CD4-positive, alpha-beta T cell treated with Interferon gamma for 1 hour (primary cell): ENCODE measurements at regions not wholly inside any gene's neighbourhood (a gene's known extent, or its start where the extent isn't known, plus 50 kb on each side); places are given as distances from the start of the nearest gene placed in this dataset.
"Not testable (repeated sequence)": the region's sequence is repeated elsewhere in the genome, so short reads cannot be mapped to it uniquely, and the experiment has no call there.

ENCODE experiments used
- DNase-seq: peaks from one replicate; pipeline ENCODE4 v3.0.0-alpha.2; 2020

DNA sequence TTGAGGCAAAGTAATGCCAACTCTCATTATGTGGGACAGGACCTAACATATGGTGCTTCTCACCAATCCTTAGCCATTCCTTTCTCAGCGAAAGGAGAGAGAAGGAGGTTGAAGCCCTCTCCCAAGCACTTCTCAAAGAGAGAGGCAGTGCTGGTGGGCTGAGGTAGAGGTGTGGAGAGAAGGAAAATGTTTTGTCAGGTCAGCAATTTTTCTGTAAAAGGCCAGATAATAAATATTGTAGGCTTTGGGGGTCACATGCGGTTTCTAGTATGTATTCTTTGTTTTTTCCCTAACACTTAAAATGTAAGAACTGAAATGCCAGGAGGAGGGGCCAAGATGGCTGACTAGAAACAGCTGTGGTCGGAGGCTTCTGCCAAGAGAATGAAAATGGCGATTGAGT, 225.0 kb upstream of the NPY start:
- no peak for DNase-seq

DNA sequence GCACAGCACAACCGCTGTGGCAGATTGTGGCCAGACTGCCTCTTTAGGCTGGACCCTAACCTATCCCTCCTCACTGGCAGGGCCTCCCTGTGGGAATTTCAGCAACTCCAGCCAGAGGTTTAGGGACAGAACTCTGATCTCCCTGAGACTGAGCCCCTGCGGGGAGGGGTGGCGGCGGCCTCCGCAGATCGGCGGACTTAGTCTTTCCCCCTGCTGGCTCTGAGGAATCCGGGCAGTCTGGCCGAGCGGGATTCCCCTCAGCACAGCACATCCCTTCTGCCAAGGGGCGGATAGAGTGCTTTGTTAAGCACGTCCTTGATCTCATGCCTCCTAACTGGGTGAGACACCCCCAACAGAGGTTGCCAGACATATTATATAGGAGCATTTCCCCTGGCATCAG, 224.2 kb upstream of the NPY start:
- no peak for DNase-seq

DNA sequence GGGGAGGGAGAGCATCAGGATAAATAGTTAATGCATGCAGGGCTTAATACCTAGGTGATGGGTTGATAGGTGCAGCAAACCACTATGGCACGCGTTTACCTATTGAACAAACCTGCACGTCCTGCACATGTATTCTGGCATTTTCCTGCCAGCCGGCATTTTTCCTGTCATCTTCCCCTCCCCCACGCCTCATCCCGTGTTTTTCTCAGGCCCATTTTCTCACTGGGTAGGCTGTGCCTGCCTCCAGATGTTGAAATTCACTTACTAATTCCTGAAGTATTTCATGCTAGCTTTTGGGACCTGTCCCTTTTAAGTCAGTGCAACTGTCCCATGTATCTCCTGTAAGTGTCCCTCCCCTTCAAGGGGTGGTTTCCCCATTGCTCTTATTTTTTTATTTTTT, 220.3 kb upstream of the NPY start:
- no peak for DNase-seq

DNA sequence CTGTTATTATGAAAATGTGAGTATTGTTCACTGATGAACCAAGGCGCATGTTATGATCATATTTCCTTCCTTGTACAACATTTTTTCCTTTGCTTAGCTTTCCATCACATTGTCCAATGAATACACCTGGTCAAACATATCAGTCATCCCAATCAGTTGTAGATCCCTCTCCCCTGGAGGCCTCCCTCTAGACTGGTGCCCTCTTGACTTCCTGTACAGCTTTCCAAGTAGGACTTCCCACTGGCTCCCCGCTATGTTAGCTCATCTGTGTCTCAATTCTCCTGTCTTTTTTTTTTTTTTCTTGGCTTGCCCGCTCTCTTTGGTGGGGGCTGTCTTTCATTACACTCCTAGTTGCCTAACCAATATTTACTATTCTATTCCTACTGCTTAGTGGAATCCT, 214.2 kb upstream of the NPY start:
- no peak for DNase-seq

DNA sequence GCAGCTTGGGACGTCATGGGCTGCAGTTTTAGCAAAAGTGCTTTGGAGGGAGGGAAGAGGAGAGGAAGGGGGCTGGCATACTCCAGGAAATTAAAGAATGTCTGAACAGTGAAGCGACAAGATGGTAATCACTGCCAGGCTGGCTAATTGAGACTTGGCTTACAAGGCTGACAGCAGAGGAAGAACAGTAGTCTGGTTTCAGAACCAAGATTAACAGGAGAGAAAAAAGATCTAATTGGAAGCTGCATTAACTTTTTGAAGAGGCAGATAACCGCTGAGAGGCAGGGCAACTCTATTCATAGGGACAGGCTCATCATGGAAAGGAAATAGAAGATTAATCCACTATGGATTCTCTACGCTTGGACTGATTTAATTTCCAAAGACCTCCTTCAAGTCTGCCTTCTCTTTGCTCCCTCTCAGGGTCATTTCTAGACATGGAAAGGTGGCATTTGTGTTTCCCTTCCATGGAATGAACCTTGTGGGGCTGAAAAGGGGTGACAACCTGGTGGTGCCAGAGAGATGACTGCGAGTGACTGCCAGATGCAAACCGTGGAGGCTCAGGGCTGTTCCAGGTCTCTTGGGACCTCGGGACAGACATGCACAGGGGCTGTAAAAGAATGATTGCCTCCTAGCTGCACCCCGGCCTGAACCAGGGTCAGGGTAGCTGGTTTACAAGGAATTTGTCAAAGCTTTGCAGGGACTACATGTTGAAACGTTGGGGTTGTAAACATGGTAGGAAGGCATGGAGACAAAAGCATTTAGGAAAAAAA, 210.2 kb upstream of the NPY start:
- no peak for DNase-seq

DNA sequence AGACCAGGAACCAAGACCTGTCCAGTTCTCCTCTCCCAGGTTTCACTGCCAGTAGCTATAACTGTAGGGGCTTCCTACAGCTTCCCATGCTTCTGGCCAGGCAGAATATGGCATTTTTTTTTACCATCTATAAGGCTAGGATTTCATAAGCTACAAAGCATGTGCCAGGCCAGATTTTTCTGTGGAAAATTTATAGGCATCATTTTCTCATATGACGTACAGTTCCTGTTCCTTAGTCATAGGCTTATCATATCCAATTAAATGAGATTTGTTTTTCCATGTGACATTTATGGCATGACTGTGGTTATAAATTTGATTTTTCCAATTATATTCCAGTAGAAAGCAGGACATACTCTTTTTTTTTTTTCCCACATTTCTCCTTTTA, 208.6 kb upstream of the NPY start:
- no peak for DNase-seq

DNA sequence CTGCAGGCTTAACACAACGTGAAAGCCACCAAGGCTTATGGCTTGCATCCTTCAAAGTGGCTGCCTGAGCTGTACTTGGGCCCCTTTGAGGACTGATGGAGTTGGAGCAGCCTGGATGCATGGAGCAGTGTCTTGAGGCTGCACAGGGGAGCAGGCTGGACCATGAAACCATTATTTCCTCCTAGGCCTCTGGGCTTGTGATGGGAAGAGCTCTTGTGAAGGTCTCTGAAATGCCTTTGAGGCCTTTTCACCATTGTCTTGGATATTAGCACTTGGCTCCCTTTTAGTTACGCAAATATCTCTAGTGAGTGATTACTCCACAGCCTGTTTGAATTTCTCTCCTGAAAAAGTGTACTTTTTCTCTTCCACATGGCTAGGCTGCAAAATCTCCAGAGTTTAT, 201.2 kb upstream of the NPY start:
- DNase-seq, result no peak

DNA sequence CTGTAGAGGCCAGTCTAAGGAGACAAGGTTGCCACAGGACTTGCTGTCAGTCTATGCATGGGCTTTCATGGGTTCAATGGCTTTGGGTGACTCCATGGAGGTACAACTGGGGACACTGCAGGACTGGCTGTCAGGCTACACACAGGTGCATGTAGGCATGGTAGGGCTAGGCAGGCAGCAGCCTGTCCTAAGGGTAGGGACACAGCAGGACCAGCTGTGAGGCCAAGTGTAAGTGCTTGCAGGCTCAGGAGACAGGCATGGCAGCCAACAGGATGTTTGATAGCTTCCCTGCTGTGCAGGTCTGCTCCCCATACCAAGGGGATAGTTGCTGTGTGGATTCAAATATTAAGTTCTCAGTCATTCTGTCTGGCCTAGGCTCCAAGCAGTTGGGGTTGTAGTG, 181.0 kb upstream of the NPY start:
- no peak for DNase-seq

DNA sequence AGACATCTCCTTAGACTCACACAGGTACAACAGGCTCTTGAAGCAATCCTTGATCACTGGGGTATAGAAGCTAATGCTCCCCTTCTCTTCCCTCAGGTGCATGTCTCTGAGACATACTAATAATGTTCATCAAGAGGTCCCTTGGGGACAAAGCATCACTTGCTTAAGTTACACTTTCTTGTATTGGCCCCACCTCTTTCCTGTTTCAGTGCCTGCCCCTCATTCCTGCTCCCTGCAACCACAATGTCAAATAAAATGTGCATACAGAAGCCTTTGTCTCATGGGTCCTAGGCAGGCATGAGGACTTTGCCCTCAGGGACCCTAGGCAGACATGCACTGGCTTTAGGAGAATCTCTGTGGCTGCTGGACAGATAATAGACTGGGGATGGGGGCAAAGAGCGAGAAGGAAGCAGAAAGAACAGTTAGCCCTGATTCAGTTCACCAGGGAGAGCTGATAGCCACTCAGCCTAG, 175.0 kb upstream of the NPY start:
- no peak for DNase-seq

DNA sequence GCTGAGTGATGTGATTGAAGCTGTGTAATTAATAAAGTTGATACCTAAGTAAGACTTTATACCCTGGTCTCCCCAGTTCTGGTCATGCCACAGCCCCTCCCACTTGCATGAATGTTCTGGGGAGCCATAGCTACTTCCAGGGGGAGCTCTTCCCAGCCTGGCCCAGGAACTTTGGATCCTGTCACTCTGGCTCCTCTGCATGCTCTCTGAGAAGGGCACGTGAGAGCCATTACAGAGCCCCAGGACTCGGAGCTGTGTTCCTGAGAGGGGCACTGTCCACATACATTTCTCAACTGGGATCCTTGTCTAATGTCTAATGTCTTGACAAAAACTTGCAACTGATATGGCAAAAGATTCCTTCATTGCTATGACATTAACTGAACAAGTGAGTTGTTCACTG, 173.9 kb upstream of the NPY start:
- DNase-seq, result no peak

DNA sequence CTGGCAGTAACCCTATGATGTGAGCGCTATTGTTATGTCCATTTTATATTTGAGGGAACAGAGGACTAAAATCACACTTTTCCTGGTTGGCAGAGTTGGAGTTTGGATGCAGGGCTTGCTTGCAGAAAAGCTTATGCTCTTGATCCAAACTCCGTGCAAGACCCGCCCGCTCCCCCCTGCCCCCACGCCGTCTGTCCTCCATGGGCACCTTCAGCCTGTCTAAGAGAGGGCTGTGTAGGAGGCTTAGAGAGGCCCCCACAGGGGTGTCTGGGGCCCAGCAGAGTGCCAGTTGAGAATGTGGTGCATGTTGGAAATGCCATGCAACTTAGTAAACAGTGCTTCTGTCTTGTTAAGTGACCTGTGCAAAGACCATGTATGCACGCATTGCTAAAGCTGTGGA, 170.5 kb upstream of the NPY start:
- no peak for DNase-seq

DNA sequence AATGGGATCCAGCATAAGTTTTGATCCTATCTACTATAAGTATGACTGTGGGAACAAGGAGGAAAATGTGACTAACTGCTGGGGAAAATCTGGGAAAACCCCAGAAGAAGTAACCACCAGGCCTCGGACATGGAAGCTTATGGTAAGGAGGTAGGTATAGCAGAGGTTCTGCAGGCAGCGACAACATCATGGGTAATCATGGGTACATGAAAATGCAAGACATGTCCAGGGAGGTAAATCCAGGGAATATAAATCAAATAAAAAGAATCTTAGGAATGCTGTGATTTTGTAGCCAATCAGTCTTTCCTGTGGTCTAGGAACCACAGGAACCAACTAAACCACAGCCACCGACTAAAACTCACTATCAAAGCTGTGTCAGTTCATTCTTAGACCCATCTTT, 168.3 kb upstream of the NPY start:
- no peak for DNase-seq

DNA sequence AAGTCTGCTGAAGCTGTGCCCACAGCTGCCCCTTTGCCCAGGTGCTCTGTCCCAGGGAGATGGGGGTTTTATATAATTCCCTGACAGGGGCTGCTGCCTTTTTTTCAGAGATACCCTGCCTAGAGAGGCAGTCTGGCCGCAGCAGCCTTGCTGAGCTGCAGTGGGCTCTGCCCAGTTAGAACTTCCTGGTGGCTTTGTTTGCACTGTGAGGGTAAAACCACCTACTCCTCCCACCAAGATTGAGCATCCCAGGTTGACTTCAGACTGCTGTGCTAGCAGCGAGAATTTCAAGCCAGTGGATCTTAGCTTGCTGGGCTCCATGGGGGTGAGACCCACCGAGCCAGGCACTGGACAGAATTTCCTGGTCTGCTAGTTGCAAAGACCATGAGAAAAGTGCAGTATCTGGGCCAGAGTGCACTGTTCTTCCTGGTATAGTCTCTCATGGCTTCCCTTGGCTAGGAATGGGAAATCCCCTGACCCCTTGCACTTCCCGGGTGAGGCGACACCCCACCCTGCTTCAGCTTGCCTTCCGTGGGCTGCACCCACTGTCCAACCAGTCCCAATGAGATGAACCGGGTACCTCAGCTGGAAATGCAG, 166.0 kb upstream of the NPY start:
- DNase-seq, result not testable (repeated sequence)

DNA sequence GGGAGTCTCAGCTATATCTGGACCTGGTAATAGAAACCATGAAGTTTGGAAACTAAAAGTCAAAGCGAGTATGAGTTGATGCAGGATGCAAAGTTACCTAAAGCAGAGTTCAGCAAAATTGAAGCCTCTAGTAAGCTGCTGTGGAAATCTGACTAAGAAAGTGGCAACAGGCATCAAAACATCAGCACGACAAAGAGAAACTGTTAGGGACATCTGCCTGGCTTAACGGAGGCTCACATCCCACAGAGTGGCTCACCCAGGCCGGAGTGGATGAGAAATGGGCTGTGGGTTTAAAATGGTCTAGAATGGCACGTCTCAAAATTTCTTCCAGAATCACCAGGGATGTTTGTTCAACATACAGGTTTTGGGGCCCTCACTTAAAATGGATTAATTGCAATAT, 164.1 kb upstream of the NPY start:
- no peak for DNase-seq

DNA sequence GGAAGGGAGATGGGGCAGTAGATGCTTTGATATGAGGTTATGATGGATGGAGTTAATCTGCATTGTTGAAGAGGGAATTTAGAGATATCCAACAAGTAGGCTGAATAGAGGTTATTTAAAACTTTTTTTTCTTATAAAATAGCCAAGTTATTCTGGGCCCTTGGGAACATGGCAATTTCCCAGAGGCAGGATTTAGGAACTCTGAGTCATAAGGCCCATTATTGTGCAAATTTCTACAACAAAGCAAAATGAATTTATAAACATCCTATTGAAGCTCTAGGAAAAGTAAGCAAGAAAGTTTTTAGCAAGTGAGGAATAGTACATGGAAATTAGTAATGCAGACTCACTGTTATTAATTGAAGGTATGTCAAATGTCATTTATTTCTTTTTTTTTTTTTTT, 160.9 kb upstream of the NPY start:
- DNase-seq, result no peak

DNA sequence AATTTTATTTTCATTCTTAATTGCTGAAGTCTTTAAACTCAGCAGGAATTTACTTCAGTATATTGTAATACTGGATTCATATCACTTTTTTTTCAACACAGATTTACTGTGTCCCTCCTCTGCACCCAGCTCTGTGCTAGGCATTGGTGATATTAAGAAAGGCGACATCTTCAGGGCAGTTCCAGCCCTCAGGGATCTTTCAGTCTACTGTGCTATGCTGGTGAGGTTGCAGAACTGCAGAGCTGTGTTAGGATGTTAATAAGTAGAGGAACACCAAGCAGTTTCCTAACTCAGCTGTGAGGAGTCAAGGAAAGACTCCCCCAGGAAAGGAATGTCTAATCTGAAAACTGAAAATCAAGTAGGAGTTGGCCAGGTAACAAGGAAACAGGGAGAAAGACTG, 158.2 kb upstream of the NPY start:
- no peak for DNase-seq

DNA sequence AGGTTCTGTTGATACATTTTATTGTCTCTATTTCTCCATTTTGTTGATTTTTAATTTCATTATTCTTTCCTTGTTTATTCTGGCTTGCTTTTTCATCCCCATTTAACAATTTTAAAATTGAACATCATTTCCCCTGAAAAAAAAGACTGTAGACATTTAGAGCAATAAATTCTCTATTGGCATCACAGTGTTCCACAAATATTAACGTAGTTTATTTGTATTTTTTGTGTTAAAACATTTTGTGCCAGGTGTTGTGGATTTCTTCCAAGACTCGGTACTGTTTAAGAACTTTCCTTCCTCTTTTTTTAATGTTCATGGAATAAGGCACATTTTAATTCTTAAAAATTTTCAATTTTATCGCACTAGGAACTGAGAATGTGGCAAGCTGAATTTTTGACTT, 156.1 kb upstream of the NPY start:
- no peak for DNase-seq

DNA sequence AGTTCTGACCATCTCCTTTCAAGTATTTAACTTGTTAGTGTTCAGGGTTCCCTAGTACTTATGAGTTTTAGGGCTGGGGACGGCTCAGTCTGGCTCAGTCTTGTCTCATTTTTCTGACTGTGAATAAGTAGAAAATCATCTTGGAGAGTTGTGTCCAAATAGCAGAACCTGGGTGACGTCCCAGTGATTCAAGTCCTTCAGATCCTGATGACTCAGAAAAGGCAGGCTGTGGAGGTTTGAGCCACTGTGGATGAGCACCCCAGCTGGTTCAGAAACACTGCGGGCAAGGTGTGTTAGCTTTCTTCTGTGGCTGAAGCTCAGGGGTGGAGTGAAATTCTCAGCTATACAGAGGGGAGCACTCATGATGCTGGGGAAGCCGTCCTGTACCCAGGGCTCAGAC, 154.4 kb upstream of the NPY start:
- DNase-seq, result no peak

DNA sequence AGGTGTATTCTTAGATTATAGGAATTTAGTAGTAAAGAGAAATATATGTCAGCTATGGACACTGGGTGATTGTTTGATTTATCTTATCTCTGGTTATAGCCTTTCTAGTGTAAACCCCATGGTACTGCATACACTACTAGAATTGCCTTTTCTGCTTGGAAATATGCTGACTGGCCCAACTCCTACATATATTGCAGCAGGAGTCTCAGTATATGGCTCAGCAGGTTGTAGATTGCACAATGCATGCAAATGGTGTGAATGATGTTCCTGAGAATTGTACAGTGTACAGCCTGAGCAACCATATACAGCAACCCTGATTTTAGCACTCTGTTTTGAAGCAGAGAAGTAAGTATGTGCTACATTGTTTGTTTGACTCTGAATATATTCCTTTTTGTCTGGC, 153.4 kb upstream of the NPY start:
- no peak for DNase-seq

DNA sequence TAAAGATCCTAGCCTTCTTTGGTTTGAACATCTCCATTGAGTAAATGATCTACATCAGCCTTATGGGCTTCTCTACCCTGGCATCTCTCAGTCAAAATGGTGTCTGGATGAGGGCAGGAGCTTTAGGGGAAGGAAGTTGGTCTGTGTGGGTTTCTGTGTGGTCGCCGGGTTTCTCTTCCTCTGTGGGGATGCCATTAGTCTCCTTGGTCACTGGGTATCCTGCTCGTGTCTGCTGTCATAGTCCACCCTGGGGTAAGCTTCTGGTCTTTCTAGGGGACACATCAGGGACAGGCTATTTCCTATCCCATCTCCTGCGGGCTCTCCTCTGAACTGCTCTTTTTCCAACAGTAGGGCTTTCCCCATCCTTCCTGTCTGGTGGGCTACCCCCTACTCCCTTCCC, 150.3 kb upstream of the NPY start:
- no peak for DNase-seq

DNA sequence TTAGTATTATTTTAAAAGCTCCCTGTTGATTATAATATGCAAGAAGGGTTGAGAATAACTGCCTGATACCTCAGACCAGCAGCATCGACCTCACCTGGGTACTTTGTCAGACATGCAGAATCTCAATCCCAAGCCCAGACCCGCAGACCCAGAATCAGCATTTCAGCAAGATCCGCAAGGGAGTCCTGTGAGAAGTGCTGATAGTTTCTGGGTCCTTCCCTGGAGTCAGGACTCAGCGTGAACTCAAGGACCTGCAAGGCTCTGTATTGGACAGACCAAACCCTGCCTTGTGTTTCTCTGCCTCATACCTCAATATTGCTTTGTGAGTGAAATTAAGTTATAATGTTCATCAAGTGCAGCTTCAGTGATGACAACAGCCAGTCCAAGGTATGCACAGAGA, 149.5 kb upstream of the NPY start:
- DNase-seq, result no peak

DNA sequence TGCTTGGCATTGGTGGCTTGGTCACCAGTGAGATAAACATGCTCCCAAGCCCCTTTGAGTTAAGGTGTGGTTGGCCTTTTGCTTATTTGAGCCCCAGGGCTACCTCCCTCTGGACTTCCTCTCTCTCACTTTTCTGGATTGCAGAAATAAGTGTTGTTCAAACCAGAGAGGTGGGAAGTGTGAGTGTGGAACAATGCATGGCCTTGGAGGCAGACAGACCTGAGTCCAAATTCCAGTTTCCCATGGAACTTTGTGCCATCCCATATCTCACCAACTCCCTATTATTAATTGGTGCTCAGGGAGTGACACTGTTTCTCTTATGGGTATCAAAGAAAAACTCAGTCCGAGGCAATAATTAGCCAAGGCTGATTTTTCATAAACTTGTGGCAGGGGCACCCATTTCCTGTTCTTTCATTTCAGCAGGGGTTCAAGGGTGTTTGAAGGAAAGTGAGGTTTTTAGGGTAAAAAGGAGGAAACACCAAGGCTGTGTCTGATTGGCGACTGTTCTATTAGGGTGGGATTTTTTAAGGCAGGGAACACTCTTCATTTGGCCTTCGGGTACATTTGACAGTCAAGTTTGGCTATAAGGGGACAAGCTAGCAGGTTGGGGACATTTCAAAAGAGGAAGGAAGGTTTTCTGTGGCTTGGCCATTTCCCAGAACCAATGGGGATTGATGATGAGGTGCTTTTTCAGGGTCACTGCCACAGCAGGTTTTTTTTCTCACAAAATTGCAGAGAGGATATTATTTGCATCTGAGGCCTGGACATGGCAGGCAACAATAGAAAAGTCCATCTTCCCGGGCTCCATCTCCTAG, 148.8 kb upstream of the NPY start:
- DNase-seq, result no peak

DNA sequence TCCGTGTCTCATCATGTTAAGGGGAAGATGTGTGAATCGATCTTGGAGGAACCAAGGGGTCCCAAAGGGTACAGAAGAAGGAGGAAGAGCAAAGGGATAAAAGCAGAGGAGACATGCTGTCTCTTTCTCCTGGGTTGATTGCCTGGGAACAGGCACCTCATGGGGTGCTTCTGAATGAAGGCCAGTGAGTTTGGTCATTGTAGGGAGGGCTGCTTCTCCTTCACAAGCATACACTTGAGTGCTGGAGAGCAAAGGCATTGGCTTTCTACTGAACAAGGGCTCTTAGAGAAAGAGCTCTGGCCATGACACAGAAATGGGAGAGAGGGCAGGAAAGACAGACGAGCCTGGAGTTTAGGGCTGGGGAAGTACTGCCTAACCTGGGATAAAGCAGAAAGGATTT, 146.7 kb upstream of the NPY start:
- no peak for DNase-seq

DNA sequence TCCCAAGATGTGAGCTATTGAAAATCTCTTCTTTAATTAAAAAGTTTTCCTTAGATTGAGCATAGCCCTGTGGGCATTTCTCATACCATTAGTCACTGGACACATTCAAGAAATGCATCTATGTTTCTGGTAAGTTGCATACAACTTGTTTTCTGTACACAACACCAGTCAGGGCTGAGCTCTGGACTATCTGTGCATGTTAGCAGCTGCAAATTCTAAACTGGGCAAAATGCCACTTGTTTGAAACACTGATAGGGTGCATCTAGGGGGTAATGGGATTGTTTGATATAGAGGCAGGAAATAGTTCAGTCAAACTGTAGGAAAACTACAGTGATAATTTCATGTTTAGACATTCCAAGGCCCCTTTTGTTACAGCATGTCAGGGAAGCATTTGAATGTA, 145.6 kb upstream of the NPY start:
- no peak for DNase-seq
